Calu3 (cell line): ENCODE measurements at regions not wholly inside any gene's neighbourhood (a gene's known extent, or its start where the extent isn't known, plus 50 kb on each side); places are given as distances from the start of the nearest gene placed in this dataset.

Source experiments
- BruUV-seq: library from RNA; stranded (reverse); fragments of 400-500 nt; replicated peaks from 2 replicates; lab custom pipeline; 2021; lab: Mats Ljungman, UMichigan
- CTCF ChIA-PET: fragments of 300-600 bp; sonication (Branson Sonifier 250); formaldehyde crosslinking; loops from one replicate; lab custom pipeline; 2022; ENCODE audit warnings: antibody characterized with exemption; lab: Charles Lee
- DNase-seq: peaks from one replicate; pipeline ENCODE4 v3.0.0; 2022
- H3K27ac Mint-ChIP-seq: one replicate; pipeline ENCODE4 v1.8.0; 2022; ENCODE audit warnings: mixed read lengths; ENCODE audit not compliant: unreplicated experiment
- H3K27me3 Mint-ChIP-seq: one replicate; pipeline ENCODE4 v1.8.0; 2022; ENCODE audit warnings: mixed read lengths; ENCODE audit not compliant: unreplicated experiment
- H3K36me3 Mint-ChIP-seq: one replicate; pipeline ENCODE4 v1.8.0; 2022; ENCODE audit warnings: mild to moderate bottlenecking, moderate library complexity, mixed read lengths; ENCODE audit not compliant: insufficient read depth, unreplicated experiment
- H3K4me1 Mint-ChIP-seq: one replicate; pipeline ENCODE4 v1.8.0; 2022; ENCODE audit warnings: mild to moderate bottlenecking, low read depth, mixed read lengths; ENCODE audit not compliant: unreplicated experiment
- H3K4me3 Mint-ChIP-seq: one replicate; pipeline ENCODE4 v1.8.0; 2022; ENCODE audit warnings: mild to moderate bottlenecking, low read depth, moderate library complexity, mixed read lengths; ENCODE audit not compliant: unreplicated experiment
- H3K9me3 Mint-ChIP-seq: one replicate; pipeline ENCODE4 v1.8.0; 2022; ENCODE audit warnings: low read depth, mixed read lengths; ENCODE audit not compliant: unreplicated experiment
- CTCF ChIP-seq: fragments of 200-600 bp; IDR thresholded peaks from one replicate; pipeline ENCODE4 v1.8.0; 2022; ENCODE audit warnings: antibody characterized with exemption; ENCODE audit not compliant: unreplicated experiment
- intact Hi-C: fragments of 100-400 bp; cut with micrococcal nuclease; formaldehyde crosslinking; loops from one replicate; pipeline ENCODE4 v1.10.0; 2022; ENCODE audit not compliant: unreplicated experiment

DNA sequence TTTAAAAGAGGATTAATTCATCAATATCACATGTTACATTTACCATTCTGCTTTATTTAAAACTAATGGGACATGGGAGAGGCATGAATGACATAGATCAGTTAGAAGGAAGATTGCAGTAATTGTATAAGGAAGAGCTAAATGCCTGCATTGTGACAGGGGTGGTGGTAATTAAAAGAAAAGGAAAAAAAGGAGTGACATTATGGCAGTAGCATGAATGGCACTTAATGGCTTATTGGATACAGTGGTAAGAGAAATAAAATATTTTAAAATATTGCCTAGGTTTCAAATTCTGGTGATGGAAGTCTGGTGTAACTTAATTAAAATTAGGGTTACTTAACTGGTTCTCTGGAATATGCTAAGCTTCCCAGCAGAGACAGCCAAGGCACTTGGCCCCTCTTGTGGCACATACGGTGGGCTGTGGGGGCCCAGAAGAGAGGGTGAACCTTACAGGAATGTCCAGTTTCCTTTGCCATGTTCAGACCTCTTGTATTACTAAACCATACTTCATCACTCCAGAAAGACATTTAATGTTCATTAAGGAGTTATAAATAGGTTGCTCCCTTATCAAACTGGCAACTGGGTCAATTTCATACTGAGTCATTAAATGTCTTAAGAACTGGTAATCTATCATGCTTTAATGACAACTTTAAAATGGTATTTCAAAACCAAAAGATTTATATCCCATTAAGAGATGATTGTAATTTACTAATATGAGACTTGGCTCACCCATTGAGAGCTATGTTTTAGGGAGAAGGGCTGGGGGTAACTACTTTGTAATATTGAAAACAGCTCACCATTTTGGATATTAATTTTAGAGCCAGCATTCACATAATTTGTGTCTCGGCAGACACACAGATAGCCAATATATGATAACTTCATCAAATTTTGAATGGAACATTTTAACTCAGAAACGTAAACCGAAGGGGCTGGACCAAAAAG, 798.9 kb upstream of the PIK3C3 start:
- intact Hi-C loops, result no loop called here
- H3K27ac Mint-ChIP-seq, result no peak overlapping the region
- no peaks in the 10 kb centered on the region for H3K4me1 Mint-ChIP-seq
- TF ChIP-seq CTCF, result no peak
- peaks cover 10% of the 10 kb centered on the region for H3K9me3 Mint-ChIP-seq
- H3K4me3 Mint-ChIP-seq, result no peak overlapping the region
- H3K27me3 Mint-ChIP-seq, result no peaks in the 10 kb centered on the region
- CTCF ChIA-PET, result no interaction called here
- no peak for DNase-seq
- BruUV-seq, result no TSS peak
- H3K36me3 Mint-ChIP-seq, result no peaks in the 10 kb centered on the region

GRCh38 chr18:41155025-41155424, 800.0 kb upstream of the PIK3C3 start:
- CTCF ChIA-PET, result no interaction called here
- no TSS peak for BruUV-seq
- DNase-seq, result no peak
- no peak for TF ChIP-seq CTCF
- Mint-ChIP-seq H3K4me3 (no peak overlapping the region), H3K4me1 (no peaks in the 10 kb centered on the region), H3K9me3 (peaks cover 10% of the 10 kb centered on the region), H3K27ac (no peak overlapping the region), H3K27me3 (no peaks in the 10 kb centered on the region), H3K36me3 (no peaks in the 10 kb centered on the region)
- intact Hi-C loops, result no loop called here

GRCh38 chr18:41153871-41154270, 801.2 kb upstream of the PIK3C3 start:
- Mint-ChIP-seq H3K36me3 (no peaks in the 10 kb centered on the region), H3K27me3 (no peaks in the 10 kb centered on the region), H3K27ac (no peak overlapping the region), H3K4me1 (no peaks in the 10 kb centered on the region), H3K9me3 (peaks cover 10% of the 10 kb centered on the region), H3K4me3 (no peak overlapping the region)
- CTCF ChIA-PET, result no interaction called here
- no peak for TF ChIP-seq CTCF
- DNase-seq, result no peak
- intact Hi-C loops, result no loop called here
- no TSS peak for BruUV-seq

DNA sequence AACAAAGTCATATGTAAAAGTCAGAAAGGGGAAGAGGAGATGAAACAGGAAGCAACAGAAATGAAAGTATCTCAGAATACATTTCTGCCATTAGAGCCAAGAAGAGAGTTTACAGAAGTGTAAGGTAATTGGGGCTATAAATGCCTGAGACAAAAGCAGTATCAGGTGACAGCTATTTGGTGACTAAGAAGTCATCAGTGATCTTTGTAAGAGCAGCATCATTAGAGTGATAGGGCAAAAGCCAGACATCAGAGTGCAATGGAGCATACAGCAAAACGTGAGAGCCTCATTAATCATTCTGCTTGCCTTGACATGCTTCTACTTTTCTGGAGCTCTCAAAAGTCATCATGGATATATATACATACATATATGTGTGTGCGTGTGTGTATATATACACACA, 804.7 kb upstream of the PIK3C3 start:
- BruUV-seq, result no TSS peak
- H3K4me3 Mint-ChIP-seq, result no peak overlapping the region
- H3K27ac Mint-ChIP-seq, result no peak overlapping the region

More for the DNA sequence above, 804.7 kb upstream of the PIK3C3 start:
- H3K4me1 Mint-ChIP-seq, result no peaks in the 10 kb centered on the region
- intact Hi-C loops, result no loop called here
- no peaks in the 10 kb centered on the region for H3K27me3 Mint-ChIP-seq
- CTCF ChIA-PET, result no interaction called here
- DNase-seq, result no peak
- TF ChIP-seq CTCF, result no peak
- H3K36me3 Mint-ChIP-seq, result no peaks in the 10 kb centered on the region
- no peaks in the 10 kb centered on the region for H3K9me3 Mint-ChIP-seq
